Mesendoderm (in vitro differentiated cells): ENCODE measurements at regions not wholly inside any gene's neighbourhood (a gene's known extent, or its start where the extent isn't known, plus 50 kb on each side); places are given as distances from the start of the nearest gene placed in this dataset.

ENCODE experiments used
- DNase-seq: peaks from one replicate; pipeline ENCODE4 v3.0.0; 2013
- H2AK5ac ChIP-seq: 2 replicates; pipeline ENCODE4 v1.6.1; 2013; ENCODE audit warnings: low read length, inconsistent platforms
- H2BK120ac ChIP-seq: 2 replicates; pipeline ENCODE4 v1.6.1; 2013; ENCODE audit warnings: low read depth, mild to moderate bottlenecking, low read length, moderate library complexity, mixed read lengths
- H2BK15ac ChIP-seq: replicated peaks from 2 replicates; pipeline ENCODE4 v1.6.1; 2013; ENCODE audit warnings: low read depth, mild to moderate bottlenecking, moderate library complexity
- H2BK5ac ChIP-seq: 2 replicates; pipeline ENCODE4 v1.6.1; 2013; ENCODE audit warnings: low read length, inconsistent platforms
- H3K18ac ChIP-seq: 2 replicates; pipeline ENCODE4 v1.6.1; 2013; ENCODE audit warnings: mild to moderate bottlenecking, low read length, mixed read lengths
- H3K23ac ChIP-seq: one replicate; pipeline ENCODE4 v1.6.1; 2013; ENCODE audit warnings: low read length
- H3K27ac ChIP-seq: 2 replicates; pipeline ENCODE4 v1.5.1; 2013; ENCODE audit warnings: low read depth, mild to moderate bottlenecking, inconsistent platforms, low read length, moderate library complexity
- H3K27me3 ChIP-seq: 2 replicates; pipeline ENCODE4 v1.6.1; 2013; ENCODE audit warnings: low read length, control low read depth, mild to moderate bottlenecking, inconsistent platforms; ENCODE audit not compliant: insufficient read depth, poor library complexity
- H3K36me3 ChIP-seq: 2 replicates; pipeline ENCODE4 v1.6.1; 2013; ENCODE audit warnings: low read length, inconsistent platforms; ENCODE audit not compliant: control insufficient read depth, insufficient read depth
- H3K4ac ChIP-seq: one replicate; pipeline ENCODE4 v1.6.1; 2013; ENCODE audit warnings: low read depth, mild to moderate bottlenecking, low read length, moderate library complexity
- H3K4me1 ChIP-seq: 2 replicates; pipeline ENCODE4 v1.6.1; 2013; ENCODE audit warnings: low read depth, low read length, inconsistent platforms; ENCODE audit not compliant: control insufficient read depth
- H3K4me2 ChIP-seq: 2 replicates; pipeline ENCODE4 v1.6.1; 2013; ENCODE audit warnings: low read length
- H3K4me3 ChIP-seq: 2 replicates; pipeline ENCODE4 v1.5.1; 2013; ENCODE audit warnings: mild to moderate bottlenecking, low read length
- H3K56ac ChIP-seq: one replicate; pipeline ENCODE4 v1.6.1; 2013; ENCODE audit warnings: low read length
- H3K79me1 ChIP-seq: 2 replicates; pipeline ENCODE4 v1.6.1; 2013; ENCODE audit warnings: low read length, inconsistent platforms
- H3K79me2 ChIP-seq: 2 replicates; pipeline ENCODE4 v1.6.1; 2013; ENCODE audit warnings: mild to moderate bottlenecking, low read length; ENCODE audit not compliant: control insufficient read depth, insufficient read depth
- H3K9ac ChIP-seq: 2 replicates; pipeline ENCODE4 v1.6.1; 2013; ENCODE audit warnings: low read length, inconsistent platforms
- H4K5ac ChIP-seq: one replicate; pipeline ENCODE4 v1.6.1; 2013; ENCODE audit warnings: low read length
- H4K8ac ChIP-seq: one replicate; pipeline ENCODE4 v1.6.1; 2013; ENCODE audit warnings: low read depth, mild to moderate bottlenecking, control low read depth, low read length, moderate library complexity
- WGBS: extraction: QIAGEN DNeasy Blood & Tissue Kit; methylation state at CpG from one replicate; pipeline ENCODE4 v1.1.7; 2013; ENCODE audit warnings: low lambda C conversion rate, missing lambda C conversion rate; ENCODE audit not compliant: insufficient coverage; ENCODE audit errors: extremely low coverage; 5-methylcytosine and 5-hydroxymethylcytosine counted together

DNA sequence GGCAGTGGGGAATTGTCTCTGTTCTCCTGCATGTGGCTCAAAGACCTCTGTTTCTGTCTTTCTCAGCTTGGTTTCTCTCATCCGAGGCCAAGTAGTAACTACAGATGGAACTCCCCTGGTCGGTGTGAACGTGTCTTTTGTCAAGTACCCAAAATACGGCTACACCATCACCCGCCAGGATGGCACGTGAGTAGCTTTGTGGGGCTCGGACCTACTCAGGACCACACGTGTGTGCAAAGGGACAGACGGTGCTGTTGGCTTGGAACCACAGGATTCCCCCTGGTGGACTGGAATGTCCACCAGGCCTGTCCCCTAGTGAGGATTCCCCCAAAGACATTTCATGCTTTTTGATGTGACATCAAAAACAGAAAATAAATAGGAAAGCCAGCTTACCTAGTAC is 96.3 kb upstream of the WWC1 start:
- no peak overlapping the region for H3K18ac ChIP-seq
- no peak overlapping the region for H3K4me3 ChIP-seq
- H3K79me1 ChIP-seq, result no peaks in the 10 kb centered on the region
- H3K9ac ChIP-seq, result no peak overlapping the region
- no peaks in the 10 kb centered on the region for H3K4me1 ChIP-seq
- H4K8ac ChIP-seq, result no peak overlapping the region
- no peaks in the 10 kb centered on the region for H3K27me3 ChIP-seq
- H3K79me2 ChIP-seq, result no peaks in the 10 kb centered on the region
- no peak overlapping the region for H2BK15ac ChIP-seq
- H3K56ac ChIP-seq, result no peak overlapping the region
- H3K4ac ChIP-seq, result no peak overlapping the region
- no peaks in the 10 kb centered on the region for H3K36me3 ChIP-seq
- H3K4me2 ChIP-seq, result no peak overlapping the region
- no peak overlapping the region for H2BK120ac ChIP-seq
- no peak for DNase-seq
- H3K23ac ChIP-seq, result no peak overlapping the region
- H3K27ac ChIP-seq, result no peak overlapping the region
- no CpG with 5 or more reads among the region's 9 CpGs for WGBS
- H4K5ac ChIP-seq, result no peak overlapping the region
- H2BK5ac ChIP-seq, result no peak overlapping the region
- no peak overlapping the region for H2AK5ac ChIP-seq

DNA sequence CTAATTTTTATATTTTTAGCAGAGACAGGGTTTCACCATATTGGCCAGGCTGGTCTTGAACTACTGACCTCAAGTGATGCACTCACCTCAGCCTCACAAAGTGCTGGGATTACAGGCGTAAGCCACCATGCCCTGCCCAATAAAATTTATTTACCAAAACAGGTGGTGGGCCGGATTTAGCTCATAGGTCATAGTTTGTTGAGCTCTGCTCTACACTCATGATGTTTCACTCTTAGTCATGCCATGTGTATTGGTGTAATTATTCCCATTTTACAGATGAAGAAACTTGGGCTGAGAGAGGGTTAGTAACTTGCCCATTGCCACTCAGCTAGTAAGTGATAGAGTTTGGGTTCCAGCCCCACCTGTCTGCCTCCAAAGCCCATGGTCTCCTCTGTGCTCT is 93.1 kb upstream of the WWC1 start:
- H3K4me3 ChIP-seq, result no peak overlapping the region
- H2AK5ac ChIP-seq, result no peak overlapping the region
- no peaks in the 10 kb centered on the region for H3K27me3 ChIP-seq
- no peaks in the 10 kb centered on the region for H3K79me2 ChIP-seq
- no peaks in the 10 kb centered on the region for H3K36me3 ChIP-seq
- no peak for DNase-seq
- H3K79me1 ChIP-seq, result no peaks in the 10 kb centered on the region
- no peak overlapping the region for H3K18ac ChIP-seq
- no peaks in the 10 kb centered on the region for H3K4me1 ChIP-seq
- no peak overlapping the region for H2BK120ac ChIP-seq
- H3K9ac ChIP-seq, result no peak overlapping the region
- no peak overlapping the region for H4K8ac ChIP-seq
- H2BK15ac ChIP-seq, result no peak overlapping the region
- WGBS, result no CpG with 5 or more reads among the region's 2 CpGs
- H3K4ac ChIP-seq, result no peak overlapping the region
- H3K27ac ChIP-seq, result no peak overlapping the region
- H3K56ac ChIP-seq, result no peak overlapping the region
- H4K5ac ChIP-seq, result no peak overlapping the region
- H3K4me2 ChIP-seq, result no peak overlapping the region
- H3K23ac ChIP-seq, result no peak overlapping the region
- H2BK5ac ChIP-seq, result no peak overlapping the region

DNA sequence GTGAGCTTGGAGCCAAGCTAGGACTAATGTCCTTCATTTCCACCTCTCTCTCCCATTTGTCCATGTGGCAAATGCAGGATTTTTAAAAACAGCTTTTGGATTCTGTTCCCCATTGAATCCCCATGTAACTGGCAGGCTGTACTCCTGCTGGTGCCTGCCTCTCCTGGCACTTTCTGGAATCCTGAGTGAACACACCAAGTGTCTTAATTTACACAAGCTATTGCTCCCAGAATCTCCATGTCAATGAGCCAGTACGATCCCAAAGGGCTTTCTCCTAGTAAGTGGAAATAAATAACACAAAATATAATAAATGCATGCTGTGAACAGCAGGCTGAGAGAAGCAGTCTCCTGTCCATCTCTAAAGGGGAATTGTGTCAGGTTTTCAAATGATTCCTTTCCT is 88.4 kb upstream of the WWC1 start:
- no peak overlapping the region for H3K4ac ChIP-seq
- H3K4me2 ChIP-seq, result no peak overlapping the region
- no peak overlapping the region for H2BK15ac ChIP-seq
- no peaks in the 10 kb centered on the region for H3K36me3 ChIP-seq
- H3K27me3 ChIP-seq, result no peaks in the 10 kb centered on the region
- no peak overlapping the region for H2BK120ac ChIP-seq
- H2AK5ac ChIP-seq, result no peak overlapping the region
- H2BK5ac ChIP-seq, result no peak overlapping the region
- H3K4me1 ChIP-seq, result no peaks in the 10 kb centered on the region
- no CpG with 5 or more reads among the region's 1 CpG for WGBS
- no peak overlapping the region for H3K4me3 ChIP-seq
- H3K79me2 ChIP-seq, result no peaks in the 10 kb centered on the region
- no peak overlapping the region for H3K23ac ChIP-seq
- H3K9ac ChIP-seq, result no peak overlapping the region
- H3K56ac ChIP-seq, result no peak overlapping the region
- no peak overlapping the region for H4K8ac ChIP-seq
- H3K18ac ChIP-seq, result no peak overlapping the region
- H3K27ac ChIP-seq, result no peak overlapping the region
- no peak for DNase-seq
- no peak overlapping the region for H4K5ac ChIP-seq
- no peaks in the 10 kb centered on the region for H3K79me1 ChIP-seq

DNA sequence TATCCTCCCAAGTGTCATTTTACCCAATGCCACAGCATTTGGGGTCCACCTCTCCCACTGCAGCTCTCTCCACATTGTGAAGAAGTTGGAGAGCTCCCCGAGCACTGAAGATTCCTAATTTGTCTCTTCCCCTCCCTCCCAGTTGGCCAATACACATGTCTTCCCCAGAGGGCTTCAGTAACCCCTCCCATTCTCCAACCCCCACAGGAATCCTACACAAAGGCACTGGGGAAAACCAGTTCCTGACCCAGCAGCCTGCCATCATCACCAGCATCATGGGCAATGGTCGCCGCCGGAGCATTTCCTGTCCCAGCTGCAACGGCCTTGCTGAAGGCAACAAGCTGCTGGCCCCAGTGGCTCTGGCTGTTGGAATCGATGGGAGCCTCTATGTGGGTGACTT is 87.3 kb upstream of the WWC1 start:
- Histone ChIP-seq H3K9ac (no peak overlapping the region), H3K4me3 (no peak overlapping the region), H3K27ac (no peak overlapping the region), H2AK5ac (no peak overlapping the region), H2BK120ac (no peak overlapping the region), H3K4ac (no peak overlapping the region), H2BK5ac (no peak overlapping the region), H3K79me1 (no peaks in the 10 kb centered on the region), H3K18ac (no peak overlapping the region), H3K4me2 (no peak overlapping the region), H3K56ac (no peak overlapping the region), H4K8ac (no peak overlapping the region), H3K79me2 (no peaks in the 10 kb centered on the region), H2BK15ac (no peak overlapping the region), H3K4me1 (no peaks in the 10 kb centered on the region), H3K27me3 (no peaks in the 10 kb centered on the region), H4K5ac (no peak overlapping the region), H3K23ac (no peak overlapping the region), H3K36me3 (no peaks in the 10 kb centered on the region)
- no CpG with 5 or more reads among the region's 6 CpGs for WGBS
- peak; percentile 71 for DNase-seq

DNA sequence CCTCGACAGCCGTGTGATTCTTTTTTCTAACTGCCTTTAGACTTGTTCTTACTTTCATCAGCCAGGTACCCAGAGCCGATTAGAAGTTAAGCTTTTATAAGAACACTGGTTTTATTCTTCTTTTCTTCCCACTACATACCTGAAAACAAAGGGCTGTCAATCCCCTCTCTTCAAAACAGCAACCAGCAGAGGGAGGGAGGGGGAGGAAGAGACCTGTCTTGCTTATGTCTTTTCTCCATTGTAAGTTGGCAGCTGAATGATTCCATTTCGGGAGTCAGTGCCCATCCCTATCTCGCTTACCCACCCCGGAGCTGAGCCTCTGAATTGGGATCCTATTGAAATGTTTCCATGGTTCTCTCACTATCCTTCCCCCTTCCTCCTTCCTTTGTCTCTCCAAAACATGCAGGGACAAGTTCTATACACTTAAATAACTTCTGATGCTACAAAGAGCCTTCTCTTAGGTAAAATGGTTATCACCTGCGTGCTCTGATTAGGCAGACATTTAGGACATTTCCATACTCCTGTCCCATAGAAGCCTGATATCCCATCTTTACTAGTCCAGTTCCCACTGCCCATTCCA is 83.9 kb upstream of the WWC1 start:
- DNase-seq, result no peak
- H3K4me3 ChIP-seq, result no peak overlapping the region
- no peaks in the 10 kb centered on the region for H3K4me1 ChIP-seq
- H3K27ac ChIP-seq, result no peak overlapping the region
- H3K79me2 ChIP-seq, result no peaks in the 10 kb centered on the region
- no peak overlapping the region for H3K9ac ChIP-seq
- no peak overlapping the region for H3K56ac ChIP-seq
- no peak overlapping the region for H3K23ac ChIP-seq
- H2BK120ac ChIP-seq, result no peak overlapping the region
- H3K4me2 ChIP-seq, result no peak overlapping the region
- H3K79me1 ChIP-seq, result no peaks in the 10 kb centered on the region
- WGBS, result no CpG with 5 or more reads among the region's 7 CpGs
- H4K8ac ChIP-seq, result no peak overlapping the region
- no peaks in the 10 kb centered on the region for H3K36me3 ChIP-seq
- no peak overlapping the region for H2BK15ac ChIP-seq
- no peak overlapping the region for H2BK5ac ChIP-seq
- H3K18ac ChIP-seq, result no peak overlapping the region
- no peak overlapping the region for H2AK5ac ChIP-seq
- no peaks in the 10 kb centered on the region for H3K27me3 ChIP-seq
- no peak overlapping the region for H4K5ac ChIP-seq
- H3K4ac ChIP-seq, result no peak overlapping the region

DNA sequence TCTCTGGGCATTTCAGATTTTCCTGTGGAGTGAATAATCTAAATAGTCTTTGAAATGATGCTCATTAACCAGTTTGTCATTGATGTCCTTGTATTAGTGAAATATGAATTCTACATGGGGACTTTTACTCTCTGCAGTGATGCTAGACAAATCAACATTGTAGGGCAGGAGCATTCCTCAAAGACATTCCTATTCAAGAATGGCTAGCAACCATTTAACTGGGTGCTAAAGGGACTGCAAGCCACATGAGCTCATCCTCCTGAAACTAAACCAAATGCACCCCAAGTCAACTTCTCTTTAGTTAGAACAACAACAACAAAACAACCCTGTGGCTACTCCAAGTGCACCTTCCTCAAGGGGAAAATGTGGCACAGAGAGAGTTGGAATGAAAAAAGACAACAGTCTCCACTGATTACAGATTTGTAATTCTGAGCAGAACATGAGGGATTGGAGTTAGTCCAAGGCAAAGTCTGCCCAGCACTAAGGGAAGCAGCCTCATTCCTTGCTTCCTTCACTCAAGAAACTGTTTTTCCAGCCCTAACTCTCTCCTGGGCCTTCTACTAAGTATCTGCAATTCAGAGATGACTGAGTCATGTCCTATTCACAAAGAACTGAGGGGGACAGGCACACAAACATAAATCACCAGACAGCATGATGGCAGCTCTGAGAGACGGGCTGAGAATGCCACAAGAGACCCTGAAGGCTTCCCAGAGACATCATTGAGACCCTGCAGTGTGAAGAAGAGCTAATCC is 82.0 kb upstream of the WWC1 start:
- H2BK120ac ChIP-seq, result no peak overlapping the region
- H4K5ac ChIP-seq, result no peak overlapping the region
- no peak overlapping the region for H3K4me2 ChIP-seq
- DNase-seq, result peak; percentile 64
- no peak overlapping the region for H3K27ac ChIP-seq
- no peak overlapping the region for H3K4me3 ChIP-seq
- no peak overlapping the region for H4K8ac ChIP-seq
- no peaks in the 10 kb centered on the region for H3K36me3 ChIP-seq
- H3K79me2 ChIP-seq, result no peaks in the 10 kb centered on the region
- H3K79me1 ChIP-seq, result no peaks in the 10 kb centered on the region
- WGBS, result no CpG with 5 or more reads among the region's 1 CpG
- peak overlapping the region; percentile 14 for H3K18ac ChIP-seq
- no peak overlapping the region for H3K56ac ChIP-seq
- no peaks in the 10 kb centered on the region for H3K4me1 ChIP-seq
- H3K27me3 ChIP-seq, result no peaks in the 10 kb centered on the region
- no peak overlapping the region for H3K23ac ChIP-seq
- no peak overlapping the region for H2BK15ac ChIP-seq
- no peak overlapping the region for H3K9ac ChIP-seq
- H2BK5ac ChIP-seq, result no peak overlapping the region
- no peak overlapping the region for H2AK5ac ChIP-seq
- H3K4ac ChIP-seq, result no peak overlapping the region
